ENCODE measurements at regions not wholly inside any gene's neighbourhood (a gene's known extent, or its start where the extent isn't known, plus 50 kb on each side); places are given as distances from the start of the nearest gene placed in this dataset.

DNA sequence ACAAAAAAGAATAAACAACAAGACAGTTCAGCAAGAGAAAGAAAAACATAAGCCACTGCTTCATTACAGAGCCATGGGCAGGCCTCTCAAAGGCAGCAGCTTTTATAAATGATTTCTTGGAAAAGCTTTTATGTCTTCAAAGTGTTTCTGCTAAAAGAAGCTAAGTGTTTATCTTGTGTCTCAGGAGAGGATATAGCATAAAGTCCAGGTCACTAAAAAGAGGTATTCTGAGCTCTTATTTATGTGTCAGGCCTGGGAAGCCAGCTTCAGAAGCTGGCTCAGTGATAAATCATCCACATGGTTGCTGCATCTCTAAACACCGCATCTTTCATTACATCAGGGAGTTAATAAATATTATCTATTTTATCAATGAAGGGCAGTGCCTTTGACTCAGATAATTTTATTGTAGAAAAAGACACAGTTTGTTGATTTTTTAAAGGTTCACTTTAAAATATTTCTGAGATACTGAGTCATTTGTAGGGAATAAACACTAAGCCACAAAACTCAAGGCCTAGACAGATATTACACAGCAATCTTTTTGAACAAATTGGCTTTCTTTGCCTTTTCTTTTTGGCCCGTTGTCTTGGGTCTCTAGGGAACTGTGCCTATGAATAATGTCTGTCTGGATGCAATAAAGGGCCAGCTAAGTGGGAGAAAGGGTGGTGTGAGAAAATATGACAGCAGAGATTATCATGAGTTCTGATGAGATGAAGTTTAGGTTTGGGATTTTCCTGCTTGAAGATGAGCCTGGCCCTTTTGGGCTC is 1086.6 kb downstream of the UQCRFS1 start:
- Histone ChIP-seq H4K20me1 (ENCODE audit: insufficient read depth, low read length, poor library complexity, severe bottlenecking) (no peaks in the 10 kb centered on the region), H3K9me3 (ENCODE audit: insufficient read depth, low read depth, low read length) (no peaks in the 10 kb centered on the region; the same call in 1 of the 2 replicates), H3K9ac (ENCODE audit: low read depth, low read length, poor library complexity, severe bottlenecking) (no peak overlapping the region), H3K4me3 (ENCODE audit: low read length, poor library complexity, severe bottlenecking) (no peak overlapping the region), H3F3A (ENCODE audit: low read depth) (no peaks in the 10 kb centered on the region), H2AFZ (ENCODE audit: low read length) (no peak overlapping the region), H3K36me3 (ENCODE audit: insufficient read depth, low read length) (no peaks in the 10 kb centered on the region), H3K4me1 (ENCODE audit: insufficient read depth, low read length, poor library complexity, severe bottlenecking) (no peaks in the 10 kb centered on the region), H3K79me2 (ENCODE audit: insufficient read depth, low read length) (no peaks in the 10 kb centered on the region), H3K4me2 (ENCODE audit: low read depth, low read length, poor library complexity, severe bottlenecking) (no peak overlapping the region), H3K9me2 (replicated peaks; ENCODE audit: low read depth, low read length) (no peaks in the 10 kb centered on the region), H3K27me3 (ENCODE audit: insufficient read depth, low read length, poor library complexity, severe bottlenecking) (no peaks in the 10 kb centered on the region)
- TF ChIP-seq CTCF (conservative IDR thresholded peaks at IDR 0.05; ENCODE audit: low read length) (no peak), EZH2phosphoT487 (IDR thresholded peaks at IDR 0.05; ENCODE audit: borderline replicate concordance) (no peak)

DNA sequence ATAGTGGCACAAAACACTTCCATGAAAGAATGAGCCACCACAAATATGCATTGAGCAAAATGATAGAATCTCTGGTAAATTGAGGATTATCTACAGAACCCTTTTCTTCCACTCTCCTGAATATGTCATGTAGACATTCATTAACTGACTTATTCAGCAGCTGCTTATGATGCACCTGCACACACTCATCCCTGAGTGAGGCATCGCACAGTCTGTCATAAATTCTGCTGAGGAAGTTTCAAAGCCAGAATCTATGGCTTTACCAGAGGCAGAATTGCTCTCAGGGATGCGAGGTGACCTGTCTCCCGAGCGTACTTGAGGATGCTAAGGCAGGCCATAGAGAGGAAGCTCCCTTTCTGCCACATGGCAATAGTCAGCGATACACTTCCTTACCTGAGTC is 1090.2 kb downstream of the UQCRFS1 start:
- TF ChIP-seq CTCF (conservative IDR thresholded peaks at IDR 0.05; ENCODE audit: low read length) = no peak
- TF ChIP-seq EZH2phosphoT487 (IDR thresholded peaks at IDR 0.05; ENCODE audit: borderline replicate concordance) = no peak
- no peaks in the 10 kb centered on the region for H3K4me1 ChIP-seq (ENCODE audit: insufficient read depth, low read length, poor library complexity, severe bottlenecking)

DNA sequence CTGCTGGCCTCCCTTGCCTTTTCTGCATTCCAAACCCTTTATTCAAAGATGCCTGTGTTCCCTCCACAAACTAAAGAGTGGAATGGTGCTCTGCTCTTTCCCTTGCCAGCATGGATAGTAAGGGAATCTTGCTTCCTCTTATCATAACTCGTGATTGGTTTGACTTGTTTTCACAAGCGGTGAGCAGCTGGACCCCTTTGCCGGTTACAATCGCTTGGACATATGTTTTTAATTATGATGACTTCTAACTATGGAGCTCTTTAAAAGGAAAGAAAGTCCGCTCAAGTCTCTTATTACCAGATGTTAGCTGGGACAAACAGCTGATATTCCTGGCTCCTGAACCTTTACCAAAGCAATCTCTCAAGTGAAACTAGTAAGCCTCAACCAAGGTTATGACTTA is 1094.7 kb downstream of the UQCRFS1 start:
- no peaks in the 10 kb centered on the region for H3K9me2 ChIP-seq (replicated peaks; ENCODE audit: low read depth, low read length)
- no peaks in the 10 kb centered on the region for H3K36me3 ChIP-seq (ENCODE audit: insufficient read depth, low read length)
- H3F3A ChIP-seq (ENCODE audit: low read depth) = no peaks in the 10 kb centered on the region
- H3K4me1 ChIP-seq (ENCODE audit: insufficient read depth, low read length, poor library complexity, severe bottlenecking) = no peaks in the 10 kb centered on the region
- H3K9ac ChIP-seq (ENCODE audit: low read depth, low read length, poor library complexity, severe bottlenecking) = no peak overlapping the region
- no peak overlapping the region for H3K4me3 ChIP-seq (ENCODE audit: low read length, poor library complexity, severe bottlenecking)
- no peak overlapping the region for H2AFZ ChIP-seq (ENCODE audit: low read length)
- no peaks in the 10 kb centered on the region; the same call in 1 of the 2 replicates for H3K9me3 ChIP-seq (ENCODE audit: insufficient read depth, low read depth, low read length)
- no peak for TF ChIP-seq EZH2phosphoT487 (IDR thresholded peaks at IDR 0.05; ENCODE audit: borderline replicate concordance)
- TF ChIP-seq CTCF (conservative IDR thresholded peaks at IDR 0.05; ENCODE audit: low read length) = no peak
- H3K79me2 ChIP-seq (ENCODE audit: insufficient read depth, low read length) = no peaks in the 10 kb centered on the region
- H3K4me2 ChIP-seq (ENCODE audit: low read depth, low read length, poor library complexity, severe bottlenecking) = no peak overlapping the region
- no peaks in the 10 kb centered on the region for H3K27me3 ChIP-seq (ENCODE audit: insufficient read depth, low read length, poor library complexity, severe bottlenecking)
- no peaks in the 10 kb centered on the region for H4K20me1 ChIP-seq (ENCODE audit: insufficient read depth, low read length, poor library complexity, severe bottlenecking)

More for the DNA sequence above, 1090.2 kb downstream of the UQCRFS1 start:
- no peak overlapping the region for H3K9ac ChIP-seq (ENCODE audit: low read depth, low read length, poor library complexity, severe bottlenecking)
- H3K36me3 ChIP-seq (ENCODE audit: insufficient read depth, low read length) = no peaks in the 10 kb centered on the region
- H4K20me1 ChIP-seq (ENCODE audit: insufficient read depth, low read length, poor library complexity, severe bottlenecking) = no peaks in the 10 kb centered on the region
- no peak overlapping the region for H2AFZ ChIP-seq (ENCODE audit: low read length)
- no peak overlapping the region for H3K4me2 ChIP-seq (ENCODE audit: low read depth, low read length, poor library complexity, severe bottlenecking)
- no peaks in the 10 kb centered on the region for H3K27me3 ChIP-seq (ENCODE audit: insufficient read depth, low read length, poor library complexity, severe bottlenecking)
- no peaks in the 10 kb centered on the region for H3F3A ChIP-seq (ENCODE audit: low read depth)
- H3K9me2 ChIP-seq (replicated peaks; ENCODE audit: low read depth, low read length) = no peaks in the 10 kb centered on the region
- H3K79me2 ChIP-seq (ENCODE audit: insufficient read depth, low read length) = no peaks in the 10 kb centered on the region
- no peaks in the 10 kb centered on the region; the same call in 1 of the 2 replicates for H3K9me3 ChIP-seq (ENCODE audit: insufficient read depth, low read depth, low read length)
- H3K4me3 ChIP-seq (ENCODE audit: low read length, poor library complexity, severe bottlenecking) = no peak overlapping the region

Data from Loucy (cell line).